ENCODE measurements at regions not wholly inside any gene's neighbourhood (a gene's known extent, or its start where the extent isn't known, plus 50 kb on each side); places are given as distances from the start of the nearest gene placed in this dataset.

DNA sequence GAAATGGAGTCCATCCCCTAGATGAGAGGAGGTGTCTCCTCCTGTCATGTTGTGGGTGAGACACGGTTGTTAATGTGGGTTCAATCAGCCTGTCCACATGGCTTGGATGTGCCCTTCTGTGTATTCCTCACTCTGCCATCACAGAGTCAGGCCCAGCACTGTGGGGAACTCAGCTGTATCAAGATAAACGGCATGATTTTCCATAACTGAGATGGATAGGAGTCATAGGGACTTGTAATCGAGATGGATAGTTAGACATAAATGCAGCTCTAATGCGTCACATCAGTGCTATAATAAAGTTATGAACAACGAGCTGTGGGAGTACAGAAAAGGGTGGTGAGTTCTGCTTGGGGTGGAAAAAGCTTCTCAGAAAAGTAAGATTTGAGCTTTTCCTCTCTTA lies 152.9 kb downstream of the RWDD3 start:
- H3K9me3 ChIP-seq (ENCODE audit: control insufficient read depth, low read depth, low read length), result no peaks in the 10 kb centered on the region
- TF ChIP-seq EZH2 (IDR thresholded peaks at IDR 0.05; ENCODE audit: low read length), result no peak
- TF ChIP-seq, protein P1, sequence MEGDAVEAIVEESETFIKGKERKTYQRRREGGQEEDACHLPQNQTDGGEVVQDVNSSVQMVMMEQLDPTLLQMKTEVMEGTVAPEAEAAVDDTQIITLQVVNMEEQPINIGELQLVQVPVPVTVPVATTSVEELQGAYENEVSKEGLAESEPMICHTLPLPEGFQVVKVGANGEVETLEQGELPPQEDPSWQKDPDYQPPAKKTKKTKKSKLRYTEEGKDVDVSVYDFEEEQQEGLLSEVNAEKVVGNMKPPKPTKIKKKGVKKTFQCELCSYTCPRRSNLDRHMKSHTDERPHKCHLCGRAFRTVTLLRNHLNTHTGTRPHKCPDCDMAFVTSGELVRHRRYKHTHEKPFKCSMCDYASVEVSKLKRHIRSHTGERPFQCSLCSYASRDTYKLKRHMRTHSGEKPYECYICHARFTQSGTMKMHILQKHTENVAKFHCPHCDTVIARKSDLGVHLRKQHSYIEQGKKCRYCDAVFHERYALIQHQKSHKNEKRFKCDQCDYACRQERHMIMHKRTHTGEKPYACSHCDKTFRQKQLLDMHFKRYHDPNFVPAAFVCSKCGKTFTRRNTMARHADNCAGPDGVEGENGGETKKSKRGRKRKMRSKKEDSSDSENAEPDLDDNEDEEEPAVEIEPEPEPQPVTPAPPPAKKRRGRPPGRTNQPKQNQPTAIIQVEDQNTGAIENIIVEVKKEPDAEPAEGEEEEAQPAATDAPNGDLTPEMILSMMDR (optimal IDR thresholded peaks at IDR 0.05 in 1 of 3, IDR thresholded peaks at IDR 0.05 in 1 of 3, conservative IDR thresholded peaks at IDR 0.05 in 1 of 3; ENCODE audit: extremely low read depth in 1 of 3, insufficient read depth in 2 of 3, low read length in 3 of 3), result no peak
- H3K27me3 ChIP-seq (ENCODE audit: control insufficient read depth, extremely low read depth, insufficient read depth, low read length), result no peaks in the 10 kb centered on the region
- no peaks in the 10 kb centered on the region for H3K9me1 ChIP-seq (ENCODE audit: control insufficient read depth, extremely low read depth, insufficient read depth, low read length)
- H3K4me1 ChIP-seq (ENCODE audit: control insufficient read depth, extremely low read depth, insufficient read depth, low read length), result no peaks in the 10 kb centered on the region
- no peak overlapping the region for H3K4me2 ChIP-seq (ENCODE audit: control insufficient read depth, extremely low read depth, insufficient read depth, low read depth, low read length)
- no peaks in the 10 kb centered on the region for H4K20me1 ChIP-seq (ENCODE audit: control insufficient read depth, extremely low read depth, insufficient read depth, low read length)
- H3K27ac ChIP-seq (ENCODE audit: control insufficient read depth, insufficient read depth, low read length), result no peak overlapping the region
- no peaks in the 10 kb centered on the region for H3K79me2 ChIP-seq (ENCODE audit: control insufficient read depth, insufficient read depth, low read length)
- H2AFZ ChIP-seq (ENCODE audit: control insufficient read depth, low read length), result no peak overlapping the region
- dilution Hi-C loops (cut with MboI; ENCODE audit: extremely low pct_ligation_motif_present, low sequenced_read_pairs), result no loop called here
- FAIRE-seq (no peak), DNase-seq (ENCODE audit: low read depth, low spot score) (no peak)
- H3K36me3 ChIP-seq (ENCODE audit: control insufficient read depth in 2 of 2, extremely low read depth in 1 of 2, insufficient read depth in 2 of 2, low read length in 2 of 2), result no peaks in the 10 kb centered on the region
- H3K9ac ChIP-seq (ENCODE audit: control insufficient read depth, extremely low read depth, insufficient read depth, low read length), result no peak overlapping the region
- H3K4me3 ChIP-seq (ENCODE audit: control insufficient read depth in 2 of 3, extremely low read depth in 1 of 3, insufficient read depth in 2 of 3, low read depth in 1 of 3, low read length in 3 of 3), result no peak overlapping the region

DNA sequence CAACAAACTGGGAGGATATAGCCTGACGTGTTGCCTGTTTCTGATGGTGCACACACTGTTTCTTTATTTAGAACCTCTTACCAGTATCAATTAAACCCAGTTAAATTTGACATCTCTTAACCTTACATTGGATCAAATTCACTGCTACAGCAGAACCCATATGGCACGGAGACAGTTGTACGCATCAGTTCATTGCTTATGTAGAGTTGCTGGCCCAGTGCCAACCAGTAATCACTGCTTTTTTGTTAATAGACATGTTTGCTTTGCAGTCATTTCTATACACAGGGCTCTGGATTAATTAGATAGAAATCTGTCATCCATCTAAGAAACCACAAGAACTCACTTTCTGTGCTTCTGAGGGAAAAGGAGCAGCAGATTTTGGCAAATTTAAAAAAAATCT lies 154.0 kb downstream of the RWDD3 start:
- Histone ChIP-seq H3K4me1 (ENCODE audit: control insufficient read depth, extremely low read depth, insufficient read depth, low read length) (no peaks in the 10 kb centered on the region), H3K4me2 (ENCODE audit: control insufficient read depth, extremely low read depth, insufficient read depth, low read depth, low read length) (no peak overlapping the region), H3K4me3 (ENCODE audit: control insufficient read depth in 2 of 3, extremely low read depth in 1 of 3, insufficient read depth in 2 of 3, low read depth in 1 of 3, low read length in 3 of 3) (no peak overlapping the region), H3K27me3 (ENCODE audit: control insufficient read depth, extremely low read depth, insufficient read depth, low read length) (no peaks in the 10 kb centered on the region), H3K9me3 (ENCODE audit: control insufficient read depth, low read depth, low read length) (no peaks in the 10 kb centered on the region), H3K9me1 (ENCODE audit: control insufficient read depth, extremely low read depth, insufficient read depth, low read length) (no peaks in the 10 kb centered on the region), H3K9ac (ENCODE audit: control insufficient read depth, extremely low read depth, insufficient read depth, low read length) (no peak overlapping the region), H3K36me3 (ENCODE audit: control insufficient read depth in 2 of 2, extremely low read depth in 1 of 2, insufficient read depth in 2 of 2, low read length in 2 of 2) (no peaks in the 10 kb centered on the region), H4K20me1 (ENCODE audit: control insufficient read depth, extremely low read depth, insufficient read depth, low read length) (no peaks in the 10 kb centered on the region), H3K79me2 (ENCODE audit: control insufficient read depth, insufficient read depth, low read length) (no peaks in the 10 kb centered on the region), H2AFZ (ENCODE audit: control insufficient read depth, low read length) (no peak overlapping the region), H3K27ac (ENCODE audit: control insufficient read depth, insufficient read depth, low read length) (no peak overlapping the region)
- no peak for FAIRE-seq
- DNase-seq (ENCODE audit: low read depth, low spot score), result no peak
- dilution Hi-C loops (cut with MboI; ENCODE audit: extremely low pct_ligation_motif_present, low sequenced_read_pairs), result no loop called here
- TF ChIP-seq, protein P1 (optimal IDR thresholded peaks at IDR 0.05 in 1 of 3, IDR thresholded peaks at IDR 0.05 in 1 of 3, conservative IDR thresholded peaks at IDR 0.05 in 1 of 3; ENCODE audit: extremely low read depth in 1 of 3, insufficient read depth in 2 of 3, low read length in 3 of 3), result no peak
- no peak for TF ChIP-seq EZH2 (IDR thresholded peaks at IDR 0.05; ENCODE audit: low read length)

Measured in keratinocyte (primary cell).